Hematopoietic multipotent progenitor cell (in vitro differentiated cells): ENCODE measurements at regions not wholly inside any gene's neighbourhood (a gene's known extent, or its start where the extent isn't known, plus 50 kb on each side); places are given as distances from the start of the nearest gene placed in this dataset.
"Not testable (repeated sequence)": the region's sequence is repeated elsewhere in the genome, so short reads cannot be mapped to it uniquely, and the experiment has no call there.

ENCODE experiments used
- DNase-seq, 3 donors: peaks; one replicate each; pipeline ENCODE4 v3.0.0-alpha.2; 2011 to 2015; ENCODE audit warnings: low read depth in 2 of 3, low spot score in 2 of 3

DNA sequence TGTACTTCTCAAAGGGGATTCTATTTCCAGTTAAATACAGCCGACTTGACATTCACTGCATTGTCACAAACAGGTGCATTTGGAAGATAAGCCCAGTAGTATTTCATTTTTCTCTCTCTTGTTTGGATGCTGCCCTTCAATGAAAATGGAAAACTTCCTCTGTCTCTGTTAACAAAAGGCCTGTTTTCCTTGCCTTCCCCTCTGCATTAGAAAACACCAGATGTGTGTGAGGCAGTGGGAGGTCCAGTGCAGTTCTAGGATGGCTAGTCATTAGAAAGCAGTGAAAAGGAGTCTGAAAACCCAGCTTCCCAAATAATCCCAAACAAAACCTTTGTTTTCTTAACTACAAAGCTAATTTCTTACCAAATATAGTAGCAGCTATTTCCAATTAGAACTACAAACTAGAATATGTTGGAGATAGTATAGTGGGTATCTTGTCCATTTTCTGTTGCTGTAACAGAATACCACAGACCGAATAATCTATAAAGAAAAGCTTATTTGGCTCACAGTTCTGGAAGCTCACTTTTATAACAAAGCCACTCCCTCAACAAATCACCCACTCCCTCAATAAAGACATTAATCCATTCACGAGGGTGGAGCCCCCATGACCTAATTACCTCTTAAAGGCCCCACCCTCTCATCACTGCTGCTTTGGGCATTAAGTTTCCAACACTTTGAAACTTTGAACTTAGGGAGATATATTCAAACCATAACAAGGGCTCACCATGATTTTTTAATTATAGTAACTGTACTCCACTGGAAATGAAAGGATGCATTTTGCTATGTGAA, 452.1 kb upstream of the RPS6KA3 start:
- no peak for DNase-seq

DNA sequence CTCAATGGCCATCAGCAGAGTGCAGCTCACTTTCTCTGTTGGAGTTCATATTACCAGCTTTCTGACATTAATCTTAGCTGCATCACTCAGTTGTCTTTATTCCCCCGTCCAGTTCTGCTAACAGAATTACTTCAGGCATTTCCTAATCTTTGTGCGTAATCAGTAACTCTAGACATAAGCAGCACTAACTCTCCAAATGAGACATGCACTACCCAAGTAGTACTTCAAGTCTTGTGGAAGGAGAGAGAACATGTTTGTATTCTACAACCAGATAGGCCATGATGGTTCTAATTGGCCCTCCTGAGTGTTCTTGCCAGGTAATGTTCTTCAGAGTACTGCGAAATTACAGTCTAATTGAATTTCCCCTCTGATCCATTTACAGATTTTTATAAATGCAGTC, 448.5 kb upstream of the RPS6KA3 start:
- no peak for DNase-seq

DNA sequence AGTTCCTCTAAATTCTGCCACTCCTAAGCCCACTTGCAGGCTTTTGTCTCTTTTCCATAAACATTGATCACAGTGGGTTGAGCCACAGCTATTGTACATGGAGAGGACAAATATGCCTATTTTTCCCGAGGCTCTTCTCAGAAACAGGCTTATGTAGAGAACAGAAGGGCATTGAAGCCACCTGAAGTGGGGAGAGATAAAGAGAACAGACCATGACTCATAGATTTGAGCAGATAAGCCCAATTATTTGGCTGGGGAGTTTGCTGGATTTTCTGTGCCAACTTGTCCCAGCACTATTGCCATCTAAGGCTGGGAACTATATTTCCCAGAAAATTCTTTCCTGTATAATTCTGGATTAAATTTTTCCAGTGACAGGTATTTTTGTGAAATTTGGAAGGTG, 446.1 kb upstream of the RPS6KA3 start:
- no peak for DNase-seq

DNA sequence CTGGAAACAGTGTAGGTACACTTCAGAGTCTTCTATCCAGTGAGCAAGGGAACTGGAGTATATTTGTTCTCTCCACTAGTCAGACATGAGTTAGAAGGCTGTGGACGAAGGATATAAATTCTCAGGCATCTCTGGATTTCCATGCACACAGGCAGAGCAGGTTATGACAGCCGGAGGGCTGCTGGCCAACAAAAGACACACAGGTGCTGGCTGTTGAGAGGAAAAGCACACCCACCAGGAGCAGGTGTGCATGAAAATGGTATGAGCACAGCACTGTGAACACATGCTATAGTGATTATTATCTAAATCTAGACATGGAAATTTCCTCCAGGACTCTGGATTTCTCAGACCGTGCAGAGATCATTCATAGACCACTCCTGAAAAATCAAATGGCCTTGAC, 444.7 kb upstream of the RPS6KA3 start:
- DNase-seq: no peak

DNA sequence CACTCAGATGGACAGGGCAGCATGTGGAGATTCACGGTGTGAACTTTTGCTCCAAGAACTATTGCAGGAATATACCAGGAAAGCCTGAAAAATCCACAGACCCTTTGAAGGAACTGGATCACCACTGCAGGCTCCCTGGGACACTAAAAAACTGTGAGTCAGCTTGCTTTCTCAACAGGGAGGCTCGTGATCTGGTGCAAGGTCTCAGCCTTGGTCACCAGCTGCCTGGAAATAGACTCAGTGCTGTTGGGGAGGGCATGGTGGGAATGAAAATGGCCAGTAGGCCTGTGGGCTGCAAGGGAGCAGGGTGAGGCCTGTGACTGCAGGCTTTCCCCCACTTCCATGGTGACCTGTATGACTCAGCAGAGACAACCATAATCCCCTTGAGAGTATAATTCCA, 426.4 kb upstream of the RPS6KA3 start:
- DNase-seq: no peak

DNA sequence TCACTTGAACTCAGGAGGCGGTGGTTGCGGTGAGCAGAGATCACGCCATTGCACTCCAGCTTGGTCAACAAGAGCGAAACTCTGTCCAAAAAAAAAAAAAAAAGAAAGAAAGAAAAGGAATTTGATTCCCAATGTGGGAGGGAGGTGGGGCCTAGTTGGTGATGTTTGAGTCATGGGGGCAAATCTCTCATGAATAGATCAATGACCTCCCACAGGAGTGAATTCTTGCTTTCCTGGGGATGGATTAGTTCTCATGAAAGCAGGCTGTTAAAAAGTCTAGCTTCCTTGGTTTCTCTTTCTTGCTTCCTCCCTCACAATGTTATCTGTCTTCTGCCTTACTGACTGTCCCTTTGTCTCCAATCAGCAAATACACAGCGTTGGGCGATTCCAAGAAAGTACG, 419.5 kb upstream of the RPS6KA3 start:
- no peak for DNase-seq

DNA sequence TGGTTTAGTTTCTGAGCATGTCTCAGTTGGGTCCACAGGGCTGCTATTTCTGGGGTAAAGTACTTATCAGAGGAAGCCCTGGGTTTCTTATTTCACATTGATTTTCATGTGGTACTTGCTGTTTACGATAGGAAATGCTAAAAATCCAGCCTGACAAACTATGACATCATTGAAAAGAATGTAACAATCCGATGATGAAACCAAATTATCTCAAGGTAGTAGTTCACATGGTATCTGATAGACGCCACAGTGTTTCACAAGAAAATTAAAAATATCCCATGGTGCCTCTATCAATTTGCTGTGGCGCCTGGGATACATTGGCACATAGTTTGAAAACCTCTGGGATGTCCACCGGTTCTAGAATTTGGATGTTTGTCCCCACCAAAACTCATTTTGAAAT, 418.9 kb upstream of the RPS6KA3 start:
- no peak for DNase-seq

DNA sequence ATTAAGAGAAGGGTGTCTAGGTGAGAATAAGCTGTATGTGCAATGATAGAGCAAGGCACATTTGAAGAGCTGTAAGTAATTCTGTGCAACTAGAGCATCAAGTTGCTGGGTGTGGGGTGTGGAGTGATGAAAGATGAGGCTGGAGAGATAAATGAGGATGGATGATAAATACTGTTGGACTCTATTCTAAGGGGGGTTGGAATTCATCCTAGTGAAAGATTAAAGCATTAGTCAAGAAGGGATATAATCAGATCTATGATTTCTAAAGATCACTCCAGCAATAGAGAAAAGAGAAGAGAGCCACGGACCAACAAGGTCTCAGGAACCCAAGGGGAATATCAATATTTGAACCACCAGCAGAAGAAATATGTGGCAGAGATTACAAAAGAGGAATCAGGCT, 415.0 kb upstream of the RPS6KA3 start:
- DNase-seq: no peak

DNA sequence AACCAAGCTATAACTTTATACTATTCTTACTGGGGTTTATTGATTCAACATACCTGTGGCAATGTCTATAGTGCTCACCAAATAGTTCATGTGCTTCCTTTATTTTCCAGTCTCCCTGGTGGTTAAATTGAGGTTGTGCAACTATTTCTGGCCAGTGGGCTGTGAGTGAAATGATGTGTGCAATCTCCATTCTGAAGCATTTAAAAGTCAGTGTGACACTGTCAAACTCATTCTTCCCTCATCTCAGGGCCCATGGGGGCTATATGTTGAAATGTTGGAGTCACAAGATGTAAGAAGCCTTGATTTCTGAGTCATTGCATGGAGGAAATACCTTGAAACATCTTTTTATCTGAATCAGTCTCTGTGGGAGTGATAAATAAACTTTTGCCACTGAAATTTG, 414.3 kb upstream of the RPS6KA3 start:
- no peak for DNase-seq

DNA sequence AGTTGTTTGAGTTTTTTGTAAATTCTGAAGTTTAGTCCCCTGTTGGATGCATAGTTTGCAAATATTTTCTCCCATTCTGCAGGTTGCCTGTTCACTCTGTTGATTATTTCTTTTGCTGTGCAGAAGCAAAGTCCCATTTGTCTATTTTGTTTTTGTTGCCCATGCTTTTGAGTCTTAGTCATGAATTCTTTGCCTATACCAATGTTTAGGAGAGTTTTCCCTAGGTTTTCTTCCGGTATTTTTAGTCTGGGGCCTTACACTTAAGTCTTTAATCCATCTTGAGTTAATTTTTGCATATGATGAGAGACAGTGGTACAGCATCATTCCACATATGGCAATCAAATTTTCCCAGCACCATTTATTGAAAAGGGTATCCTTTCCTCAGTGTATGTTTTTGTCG, 405.8 kb upstream of the RPS6KA3 start:
- DNase-seq: no peak

DNA sequence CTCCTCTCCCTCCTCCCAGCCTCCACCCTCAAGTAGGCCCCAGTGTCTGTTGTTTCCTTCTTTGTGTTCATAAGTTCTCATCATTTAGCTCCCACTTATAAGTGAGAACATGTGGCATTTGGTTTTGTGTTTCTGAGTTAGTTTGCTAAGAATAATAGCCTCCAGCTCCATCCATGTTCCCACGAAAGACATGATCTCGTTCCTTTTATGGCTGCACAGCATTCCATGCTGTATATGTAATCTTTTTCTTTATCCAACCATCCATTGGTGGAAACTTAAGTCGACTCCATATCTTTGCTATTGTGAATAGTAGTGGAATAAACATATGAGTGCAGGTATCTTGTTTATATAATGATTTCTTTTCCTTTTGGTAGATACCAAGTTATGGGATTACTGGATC, 405.0 kb upstream of the RPS6KA3 start:
- DNase-seq: not testable (repeated sequence)

DNA sequence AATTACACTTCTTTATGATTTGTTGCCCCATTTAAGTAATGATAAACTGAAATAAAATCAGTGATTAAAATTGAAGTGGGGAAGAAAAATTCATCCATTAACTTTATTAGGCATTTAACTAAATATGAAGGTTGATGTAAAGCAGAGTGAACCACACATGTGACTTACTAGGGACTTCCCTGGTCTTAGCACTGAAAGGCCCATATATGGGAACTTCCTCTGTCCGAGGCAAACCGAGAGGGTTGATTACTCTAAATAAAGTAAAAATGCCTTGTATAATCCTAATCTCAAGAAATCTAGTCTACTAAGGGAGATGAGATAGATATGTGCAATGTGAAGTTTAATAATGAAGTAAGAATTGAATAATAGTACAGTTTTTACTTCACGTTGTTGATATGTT, 403.9 kb upstream of the RPS6KA3 start:
- no peak for DNase-seq

DNA sequence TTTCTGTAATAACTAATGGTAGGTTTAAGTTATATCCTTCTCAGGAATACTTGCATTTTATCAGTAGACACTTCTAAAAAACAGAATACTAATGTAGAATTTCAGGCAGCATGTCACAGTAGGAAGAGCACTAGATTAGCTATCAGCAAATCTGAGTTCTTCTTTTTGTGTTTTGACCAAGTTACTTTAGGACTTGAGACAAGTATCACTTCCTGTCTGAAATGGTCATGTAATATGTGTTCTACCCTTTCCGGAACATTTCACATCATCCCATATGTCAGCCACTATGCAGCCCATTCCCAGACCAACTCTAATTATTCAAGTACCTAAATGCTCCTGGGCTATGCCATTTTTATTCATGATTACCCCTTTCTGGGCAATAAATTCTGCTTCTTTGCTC, 401.8 kb upstream of the RPS6KA3 start:
- DNase-seq: no peak

DNA sequence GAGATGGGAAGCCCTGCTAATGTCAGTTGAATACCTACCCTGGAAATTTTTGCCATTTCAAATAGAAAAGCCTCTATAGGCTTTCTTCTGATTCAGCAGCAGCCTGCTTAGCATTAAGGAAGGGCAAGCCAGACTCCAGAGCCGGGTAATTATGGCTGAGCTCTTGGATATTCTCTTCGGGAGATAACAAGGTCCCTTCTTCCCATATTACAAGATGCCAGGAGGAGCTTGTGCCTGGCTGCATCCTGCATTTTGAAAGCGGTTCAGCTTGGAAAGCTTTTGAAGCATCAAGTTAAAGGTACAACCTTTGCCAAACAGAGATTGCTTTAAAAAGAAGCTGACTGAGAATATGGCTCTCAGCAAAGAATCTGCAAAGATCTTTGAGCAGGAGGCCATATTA, 399.6 kb upstream of the RPS6KA3 start:
- DNase-seq: no peak

DNA sequence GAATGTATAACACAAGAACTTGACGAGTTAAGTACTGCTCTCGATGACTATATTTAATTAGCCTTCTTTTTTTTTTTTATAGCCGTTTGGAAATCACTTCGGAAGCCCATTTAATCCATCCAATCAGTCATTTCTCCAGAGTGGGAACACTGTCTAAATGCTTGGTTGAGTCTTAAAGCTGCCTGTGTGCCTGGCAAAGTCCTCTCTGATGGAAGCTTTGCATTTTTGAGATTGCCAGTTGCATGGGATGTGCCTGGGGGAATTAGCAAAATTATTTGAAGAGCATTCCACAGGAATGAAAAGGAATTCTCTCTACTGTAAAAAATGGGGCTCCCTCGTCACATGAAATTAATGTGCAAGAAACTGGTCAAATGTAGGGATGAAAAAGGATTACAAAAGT, 398.8 kb upstream of the RPS6KA3 start:
- DNase-seq: no peak

DNA sequence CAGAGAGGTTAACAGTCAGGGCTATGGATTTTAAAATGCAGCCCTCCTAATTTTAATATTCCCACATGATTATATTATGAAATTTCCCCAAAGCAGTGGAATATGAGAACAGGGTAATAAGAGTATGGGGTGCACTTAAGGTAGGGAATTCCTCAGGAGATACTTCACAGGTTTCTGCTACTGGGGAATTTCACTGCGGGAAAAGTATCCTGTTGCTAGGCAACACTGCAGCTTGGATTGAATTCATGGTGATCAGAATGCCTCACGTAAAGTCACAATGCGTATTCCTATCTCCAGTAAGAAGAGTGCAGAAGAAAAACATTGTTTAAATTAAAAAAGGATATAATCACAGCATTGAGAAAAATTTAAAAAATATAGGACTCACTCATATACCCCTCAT, 398.1 kb upstream of the RPS6KA3 start:
- DNase-seq: no peak

DNA sequence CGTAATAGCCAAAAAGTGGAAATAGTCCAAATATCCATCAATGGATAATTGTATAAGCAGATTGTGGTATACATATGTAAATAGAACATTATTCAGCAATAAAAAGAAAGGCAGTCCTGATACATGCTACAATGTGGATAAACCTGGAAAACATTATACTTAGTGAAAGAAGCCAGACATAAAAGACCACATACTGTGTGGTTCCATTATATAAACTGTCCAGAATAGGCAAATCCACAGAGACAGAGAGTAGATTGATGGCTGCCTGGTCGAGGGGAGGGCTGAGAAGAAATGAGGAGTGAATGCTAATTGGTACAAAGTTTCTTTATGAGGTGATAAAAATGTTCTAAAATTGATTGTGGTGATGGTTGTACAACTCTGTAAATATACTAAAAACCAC, 397.4 kb upstream of the RPS6KA3 start:
- DNase-seq: no peak

DNA sequence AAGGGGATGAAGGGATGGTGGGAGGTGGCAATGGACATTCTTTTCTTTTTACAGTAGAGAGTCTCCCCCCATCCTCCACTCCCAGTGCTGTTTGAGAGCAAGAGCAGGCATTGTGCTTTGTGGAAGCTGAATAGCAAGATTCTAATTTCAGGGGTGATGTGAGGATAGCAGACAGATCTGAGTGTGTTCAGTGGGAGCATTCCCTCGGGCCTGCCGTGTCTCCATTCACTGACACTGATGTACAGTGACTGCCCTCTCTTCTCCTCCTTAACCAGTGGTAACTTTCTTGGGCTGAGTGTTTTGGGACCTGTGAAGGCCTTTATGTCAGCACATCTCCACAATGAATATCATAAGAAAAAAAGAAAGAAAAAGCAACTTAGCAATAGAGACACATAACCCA, 396.6 kb upstream of the RPS6KA3 start:
- no peak for DNase-seq

DNA sequence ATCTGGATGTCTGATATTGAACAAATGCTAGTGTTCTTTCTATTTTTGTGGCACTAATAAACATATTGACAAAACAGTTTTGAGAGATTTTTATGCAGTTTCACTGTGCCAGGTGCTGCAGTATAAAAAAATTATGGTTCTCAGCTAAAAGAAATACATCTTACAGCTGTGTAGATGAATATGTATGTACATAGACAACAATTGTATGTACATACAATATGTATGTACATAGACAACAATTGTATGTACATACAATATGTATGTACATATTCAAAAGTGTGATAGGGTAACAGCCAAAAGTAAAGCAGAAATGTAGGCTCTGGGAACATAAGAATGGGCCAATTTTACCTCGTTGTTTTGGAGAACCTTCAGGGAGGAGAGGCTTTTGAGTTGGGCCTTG, 390.0 kb upstream of the RPS6KA3 start:
- no peak for DNase-seq

DNA sequence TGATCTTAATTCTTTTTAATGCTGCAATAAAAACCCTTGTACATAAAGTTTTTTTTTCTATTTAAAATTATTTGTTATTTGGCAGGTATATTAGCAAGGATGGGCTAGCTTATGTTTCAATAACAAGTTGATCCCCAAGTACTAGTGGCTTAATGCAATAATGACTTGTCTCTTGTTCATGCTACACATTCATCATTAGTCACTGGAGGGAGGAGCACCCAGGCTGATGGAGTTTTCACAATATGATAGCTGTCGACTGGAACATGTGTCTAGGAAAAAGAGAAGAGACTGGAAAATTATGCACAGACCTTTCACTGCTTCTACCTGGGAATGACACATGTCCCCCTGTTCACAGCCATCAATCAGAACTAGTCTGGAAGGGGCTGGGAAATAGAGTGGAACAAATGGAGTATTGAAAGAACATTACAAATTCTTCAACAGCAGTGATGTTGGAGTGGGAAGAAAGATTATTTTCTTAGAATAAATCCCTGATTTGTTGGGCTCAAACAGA, 387.9 kb upstream of the RPS6KA3 start:
- DNase-seq: no peak

DNA sequence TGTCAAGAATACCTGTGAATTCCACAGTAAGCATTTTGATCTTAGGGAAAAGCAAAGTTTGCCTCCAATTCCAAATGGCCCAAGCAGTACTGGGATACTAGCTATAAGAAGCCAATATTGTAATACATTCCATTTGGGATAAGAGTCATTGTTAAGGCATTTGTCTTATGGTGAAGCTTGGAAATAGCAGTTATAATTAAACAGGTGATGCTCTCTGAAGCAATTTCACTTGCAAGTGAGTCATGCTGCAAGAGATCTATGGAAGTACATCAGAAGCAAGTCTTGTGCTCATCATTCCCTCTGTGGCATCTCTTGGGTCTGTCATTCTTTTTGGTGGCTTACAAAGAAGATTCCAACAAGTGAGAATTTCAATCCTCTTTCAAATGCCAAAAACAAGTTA, 386.4 kb upstream of the RPS6KA3 start:
- DNase-seq: no peak

DNA sequence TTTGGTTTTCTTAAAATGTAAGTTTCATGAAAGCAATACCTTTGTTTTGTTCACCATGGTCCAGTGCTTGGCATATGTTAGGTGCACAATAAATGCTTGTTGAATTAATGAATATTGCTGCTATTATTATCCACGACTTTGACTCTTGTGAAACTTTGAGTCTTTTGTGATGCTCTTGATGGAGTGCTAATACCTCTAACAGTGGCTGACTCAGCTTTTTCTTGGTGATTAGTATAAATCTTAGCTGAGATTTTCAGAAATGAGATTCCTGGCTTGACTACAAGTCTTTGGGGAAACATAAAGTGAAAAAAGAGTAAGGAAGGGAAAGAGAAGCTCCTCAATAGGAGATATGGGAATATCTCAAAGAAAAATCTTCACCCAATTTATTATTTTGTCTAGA, 375.2 kb upstream of the RPS6KA3 start:
- no peak for DNase-seq

DNA sequence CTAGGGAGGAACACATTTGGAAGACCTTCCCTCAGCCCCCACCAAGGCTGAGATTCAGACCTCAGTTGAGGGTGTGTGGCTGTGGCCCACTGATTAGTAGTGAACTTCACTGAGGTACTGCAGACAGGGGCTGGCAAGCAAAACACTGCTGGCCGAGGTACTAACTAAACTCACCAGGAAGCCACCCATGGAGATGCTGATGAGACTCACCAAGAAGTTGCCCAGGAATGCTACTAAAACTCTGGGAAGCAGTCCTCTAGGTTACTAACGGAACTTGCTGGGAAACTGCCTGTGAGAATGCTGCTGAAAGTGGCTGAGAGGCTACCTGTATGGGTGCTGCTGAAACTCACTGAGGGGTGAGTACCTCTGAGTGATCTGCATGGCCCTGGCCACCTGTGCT, 372.4 kb upstream of the RPS6KA3 start:
- no peak for DNase-seq
